Esophagus squamous epithelium (tissue), 4 donors: ENCODE measurements at regions not wholly inside any gene's neighbourhood (a gene's known extent, or its start where the extent isn't known, plus 50 kb on each side); places are given as distances from the start of the nearest gene placed in this dataset.

Experiments
- POLR2A ChIP-seq, 4 donors: fragments of 450-650 bp; IDR thresholded peaks; one replicate each; pipeline ENCODE4 v1.6.1; 2017; ENCODE audit warnings: antibody characterized with exemption in 4 of 4, mild to moderate bottlenecking in 4 of 4, moderate library complexity in 3 of 4
- TF ChIP-seq, protein P1 (sequence below), 6 experiments: fragments of 450-650 bp in 4 of 6; fragments of 200-600 bp in 2 of 6; sonication (generic) in 2 of 6; IDR thresholded peaks; one replicate each; pipeline ENCODE4 v1.5.1; 2016 to 2019; ENCODE audit warnings: antibody characterized with exemption in 6 of 6, mild to moderate bottlenecking in 4 of 6, moderate library complexity in 4 of 6

DNA sequence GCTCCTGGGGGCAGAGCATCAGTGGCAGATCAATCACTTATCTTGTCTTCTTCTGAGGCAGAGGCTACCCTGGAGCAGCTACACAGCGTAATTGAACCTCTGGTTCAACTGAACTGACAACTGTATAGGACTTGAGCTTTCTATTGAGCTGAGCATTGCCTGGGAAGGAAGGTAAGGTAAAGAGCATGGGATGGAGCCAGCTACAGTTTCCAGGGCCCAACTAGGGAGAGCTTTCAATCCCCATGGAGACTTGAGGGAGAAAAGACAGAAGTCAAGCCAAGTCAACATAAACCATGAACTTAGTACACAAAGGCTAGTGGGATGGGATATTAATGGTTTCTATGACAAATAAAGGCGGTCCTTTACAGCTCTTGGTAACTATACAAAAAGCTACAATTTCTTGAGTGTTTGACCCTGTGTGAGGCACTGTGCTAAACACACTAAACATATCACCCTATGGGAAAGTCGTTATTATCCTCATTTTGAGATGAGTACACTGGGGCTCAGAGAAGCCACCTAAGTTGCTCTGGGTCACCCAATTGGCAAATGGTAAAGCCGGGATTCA lies 140.7 kb upstream of the SLC22A23 start:
- TF ChIP-seq, protein P1, sequence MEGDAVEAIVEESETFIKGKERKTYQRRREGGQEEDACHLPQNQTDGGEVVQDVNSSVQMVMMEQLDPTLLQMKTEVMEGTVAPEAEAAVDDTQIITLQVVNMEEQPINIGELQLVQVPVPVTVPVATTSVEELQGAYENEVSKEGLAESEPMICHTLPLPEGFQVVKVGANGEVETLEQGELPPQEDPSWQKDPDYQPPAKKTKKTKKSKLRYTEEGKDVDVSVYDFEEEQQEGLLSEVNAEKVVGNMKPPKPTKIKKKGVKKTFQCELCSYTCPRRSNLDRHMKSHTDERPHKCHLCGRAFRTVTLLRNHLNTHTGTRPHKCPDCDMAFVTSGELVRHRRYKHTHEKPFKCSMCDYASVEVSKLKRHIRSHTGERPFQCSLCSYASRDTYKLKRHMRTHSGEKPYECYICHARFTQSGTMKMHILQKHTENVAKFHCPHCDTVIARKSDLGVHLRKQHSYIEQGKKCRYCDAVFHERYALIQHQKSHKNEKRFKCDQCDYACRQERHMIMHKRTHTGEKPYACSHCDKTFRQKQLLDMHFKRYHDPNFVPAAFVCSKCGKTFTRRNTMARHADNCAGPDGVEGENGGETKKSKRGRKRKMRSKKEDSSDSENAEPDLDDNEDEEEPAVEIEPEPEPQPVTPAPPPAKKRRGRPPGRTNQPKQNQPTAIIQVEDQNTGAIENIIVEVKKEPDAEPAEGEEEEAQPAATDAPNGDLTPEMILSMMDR (IDR thresholded peaks at IDR 0.05): no peak
- TF ChIP-seq POLR2A (IDR thresholded peaks at IDR 0.05): no peak
